Activated CD8-positive, alpha-beta memory T cell treated with anti-CD3 and anti-CD28 coated beads, Interleukin-2, amount 10 ng/mL, durations not matched to agents 7 days and 5 days (primary cell): ENCODE measurements at regions not wholly inside any gene's neighbourhood (a gene's known extent, or its start where the extent isn't known, plus 50 kb on each side); places are given as distances from the start of the nearest gene placed in this dataset.

Experiments used
- ATAC-seq: fragments of 150-1000 bp; cut with Tn5 transposase; one replicate; pipeline ENCODE4 v1.10.0; 2021; ENCODE audit warnings: moderate library complexity
- CTCF ChIA-PET: fragments of 350-600 bp; sonication (Branson Sonifier 250); formaldehyde crosslinking; loops from one replicate; lab custom pipeline; 2021; ENCODE audit warnings: antibody characterized with exemption; lab: Charles Lee
- DNase-seq: peaks from one replicate; pipeline ENCODE4 v3.0.0-alpha.2; 2020
- H3K27ac Mint-ChIP-seq: one replicate; pipeline ENCODE4 v1.8.0; 2021; ENCODE audit warnings: mild to moderate bottlenecking, mixed read lengths
- H3K27me3 Mint-ChIP-seq: one replicate; pipeline ENCODE4 v1.8.0; 2021; ENCODE audit warnings: mixed read lengths
- H3K36me3 Mint-ChIP-seq: one replicate; pipeline ENCODE4 v1.8.0; 2021; ENCODE audit warnings: mild to moderate bottlenecking, mixed read lengths
- H3K4me1 Mint-ChIP-seq: one replicate; pipeline ENCODE4 v1.8.0; 2021; ENCODE audit warnings: mixed read lengths
- H3K4me3 Mint-ChIP-seq: one replicate; pipeline ENCODE4 v1.8.0; 2021; ENCODE audit warnings: mild to moderate bottlenecking, moderate library complexity, mixed read lengths
- H3K9me3 Mint-ChIP-seq: one replicate; pipeline ENCODE4 v1.8.0; 2022; ENCODE audit warnings: low read depth, mixed read lengths

GRCh38 chr21:14712121-14712715 lies 166.1 kb upstream of the SAMSN1 start:
- DNase-seq = no peak
- no peak overlapping the region for H3K27ac Mint-ChIP-seq
- no peak overlapping the region for H3K4me3 Mint-ChIP-seq
- no peaks in the 10 kb centered on the region for H3K4me1 Mint-ChIP-seq
- ATAC-seq = no peak
- CTCF ChIA-PET = no interaction called here
- no peaks in the 10 kb centered on the region for H3K27me3 Mint-ChIP-seq
- H3K9me3 Mint-ChIP-seq = peaks cover 4% of the 10 kb centered on the region
- H3K36me3 Mint-ChIP-seq = peaks cover 9% of the 10 kb centered on the region

GRCh38 chr21:14711287-14711686 lies 165.2 kb upstream of the SAMSN1 start:
- no peaks in the 10 kb centered on the region for H3K27me3 Mint-ChIP-seq
- H3K36me3 Mint-ChIP-seq = peaks cover 9% of the 10 kb centered on the region
- CTCF ChIA-PET = no interaction called here

GRCh38 chr21:14707511-14708020 lies 161.5 kb upstream of the SAMSN1 start:
- ATAC-seq = no peak
- no peaks in the 10 kb centered on the region for H3K9me3 Mint-ChIP-seq
- CTCF ChIA-PET = no interaction called here
- H3K36me3 Mint-ChIP-seq = peaks cover 2% of the 10 kb centered on the region
- H3K4me1 Mint-ChIP-seq = no peaks in the 10 kb centered on the region
- no peaks in the 10 kb centered on the region for H3K27me3 Mint-ChIP-seq
- H3K27ac Mint-ChIP-seq = no peak overlapping the region
- no peak overlapping the region for H3K4me3 Mint-ChIP-seq
- DNase-seq = no peak

More at GRCh38 chr21:14711287-14711686, 165.2 kb upstream of the SAMSN1 start:
- H3K4me3 Mint-ChIP-seq = no peak overlapping the region
- no peaks in the 10 kb centered on the region for H3K4me1 Mint-ChIP-seq
- DNase-seq (no peak), ATAC-seq (no peak)
- peaks cover 4% of the 10 kb centered on the region for H3K9me3 Mint-ChIP-seq
- no peak overlapping the region for H3K27ac Mint-ChIP-seq

GRCh38 chr21:14706712-14707510 lies 160.8 kb upstream of the SAMSN1 start:
- CTCF ChIA-PET = no interaction called here
- Mint-ChIP-seq H3K9me3 (no peaks in the 10 kb centered on the region), H3K27me3 (no peaks in the 10 kb centered on the region), H3K27ac (no peak overlapping the region), H3K4me3 (no peak overlapping the region), H3K36me3 (peaks cover under 1% of the 10 kb centered on the region), H3K4me1 (no peaks in the 10 kb centered on the region)
- ATAC-seq (no peak), DNase-seq (no peak)

- CTCF ChIA-PET = interaction anchor here (1.0 kb wide), 1 partner anchor 12 kb away, joined by 4 read pairs; no protein-coding TSS in a partner anchor
Observed at GRCh38 chr21:14699433-14700407, 153.6 kb upstream of the SAMSN1 start.

GRCh38 chr21:14697769-14698168 lies 151.7 kb upstream of the SAMSN1 start:
- Mint-ChIP-seq H3K4me3 (no peak overlapping the region), H3K27me3 (no peaks in the 10 kb centered on the region), H3K9me3 (no peaks in the 10 kb centered on the region), H3K27ac (no peak overlapping the region), H3K4me1 (no peaks in the 10 kb centered on the region), H3K36me3 (peaks cover 5% of the 10 kb centered on the region)
- no peak for ATAC-seq
- no peak for DNase-seq
- CTCF ChIA-PET = no interaction called here

More at GRCh38 chr21:14699433-14700407, 153.6 kb upstream of the SAMSN1 start:
- no peak for ATAC-seq
- no peak overlapping the region for H3K27ac Mint-ChIP-seq
- H3K36me3 Mint-ChIP-seq = peaks cover 3% of the 10 kb centered on the region
- no peaks in the 10 kb centered on the region for H3K9me3 Mint-ChIP-seq
- H3K27me3 Mint-ChIP-seq = no peaks in the 10 kb centered on the region
- no peak for DNase-seq
- no peaks in the 10 kb centered on the region for H3K4me1 Mint-ChIP-seq
- no peak overlapping the region for H3K4me3 Mint-ChIP-seq

GRCh38 chr21:14694817-14695216 lies 148.7 kb upstream of the SAMSN1 start:
- ATAC-seq = no peak
- H3K27me3 Mint-ChIP-seq = no peaks in the 10 kb centered on the region
- CTCF ChIA-PET = no interaction called here

GRCh38 chr21:14693997-14694396 lies 147.9 kb upstream of the SAMSN1 start:
- Mint-ChIP-seq H3K27me3 (no peaks in the 10 kb centered on the region), H3K4me1 (peaks cover 5% of the 10 kb centered on the region), H3K9me3 (peaks cover 7% of the 10 kb centered on the region), H3K4me3 (no peak overlapping the region), H3K27ac (no peak overlapping the region), H3K36me3 (peaks cover 14% of the 10 kb centered on the region)
- CTCF ChIA-PET = no interaction called here
- ATAC-seq (no peak), DNase-seq (no peak)

More at GRCh38 chr21:14694817-14695216, 148.7 kb upstream of the SAMSN1 start:
- peaks cover 2% of the 10 kb centered on the region for H3K9me3 Mint-ChIP-seq
- no peak for DNase-seq
- H3K4me3 Mint-ChIP-seq = no peak overlapping the region
- peaks cover 11% of the 10 kb centered on the region for H3K36me3 Mint-ChIP-seq
- H3K27ac Mint-ChIP-seq = no peak overlapping the region
- H3K4me1 Mint-ChIP-seq = peaks cover 5% of the 10 kb centered on the region

- Mint-ChIP-seq H3K4me3 (no peak overlapping the region), H3K36me3 (peaks cover 16% of the 10 kb centered on the region), H3K27ac (no peak overlapping the region), H3K27me3 (no peaks in the 10 kb centered on the region), H3K4me1 (peaks cover 13% of the 10 kb centered on the region), H3K9me3 (peaks cover 7% of the 10 kb centered on the region)
- no peak for ATAC-seq
- no peak for DNase-seq
- CTCF ChIA-PET = no interaction called here
Observed at GRCh38 chr21:14691914-14692313, 145.8 kb upstream of the SAMSN1 start.

- Mint-ChIP-seq H3K9me3 (peaks cover 7% of the 10 kb centered on the region), H3K4me3 (no peak overlapping the region), H3K27ac (no peak overlapping the region), H3K27me3 (no peaks in the 10 kb centered on the region), H3K36me3 (peaks cover 16% of the 10 kb centered on the region), H3K4me1 (peaks cover 21% of the 10 kb centered on the region)
- DNase-seq = no peak
- ATAC-seq = no peak
- CTCF ChIA-PET = no interaction called here
Observed at GRCh38 chr21:14690886-14691285, 144.8 kb upstream of the SAMSN1 start.

- H3K9me3 Mint-ChIP-seq = peaks cover 7% of the 10 kb centered on the region
- no peak overlapping the region for H3K27ac Mint-ChIP-seq
- no peaks in the 10 kb centered on the region for H3K27me3 Mint-ChIP-seq
- H3K4me3 Mint-ChIP-seq = no peak overlapping the region
- DNase-seq = no peak
- peaks cover 16% of the 10 kb centered on the region for H3K36me3 Mint-ChIP-seq
- peaks cover 29% of the 10 kb centered on the region for H3K4me1 Mint-ChIP-seq
- CTCF ChIA-PET = interaction anchor here (3.4 kb wide), 1 partner anchor 12 kb away, joined by 13 read pairs; no protein-coding TSS in a partner anchor
- no peak for ATAC-seq
Observed at GRCh38 chr21:14688936-14689335, 142.8 kb upstream of the SAMSN1 start.

GRCh38 chr21:14688412-14688811 lies 142.3 kb upstream of the SAMSN1 start:
- Mint-ChIP-seq H3K9me3 (peaks cover 7% of the 10 kb centered on the region), H3K36me3 (peaks cover 16% of the 10 kb centered on the region), H3K4me1 (peaks cover 29% of the 10 kb centered on the region), H3K4me3 (no peak overlapping the region), H3K27ac (no peak overlapping the region), H3K27me3 (no peaks in the 10 kb centered on the region)
- DNase-seq = no peak
- CTCF ChIA-PET = interaction anchor here (3.4 kb wide), 1 partner anchor 12 kb away, joined by 13 read pairs; no protein-coding TSS in a partner anchor
- no peak for ATAC-seq

GRCh38 chr21:14687268-14687625 lies 141.1 kb upstream of the SAMSN1 start:
- DNase-seq = no peak
- ATAC-seq = peak; percentile 59
- Mint-ChIP-seq H3K4me1 (peaks cover 34% of the 10 kb centered on the region), H3K27ac (peak overlapping the region; percentile 74), H3K36me3 (peaks cover 15% of the 10 kb centered on the region), H3K9me3 (peaks cover 7% of the 10 kb centered on the region), H3K27me3 (no peaks in the 10 kb centered on the region), H3K4me3 (no peak overlapping the region)
- CTCF ChIA-PET = interaction anchor here (1.2 to 3.4 kb wide), 4 partner anchors 10 to 51 kb away, joined by 3 to 13 read pairs (median 4); no protein-coding TSS in a partner anchor
